ENCODE measurements at regions not wholly inside any gene's neighbourhood (a gene's known extent, or its start where the extent isn't known, plus 50 kb on each side); places are given as distances from the start of the nearest gene placed in this dataset.

DNA sequence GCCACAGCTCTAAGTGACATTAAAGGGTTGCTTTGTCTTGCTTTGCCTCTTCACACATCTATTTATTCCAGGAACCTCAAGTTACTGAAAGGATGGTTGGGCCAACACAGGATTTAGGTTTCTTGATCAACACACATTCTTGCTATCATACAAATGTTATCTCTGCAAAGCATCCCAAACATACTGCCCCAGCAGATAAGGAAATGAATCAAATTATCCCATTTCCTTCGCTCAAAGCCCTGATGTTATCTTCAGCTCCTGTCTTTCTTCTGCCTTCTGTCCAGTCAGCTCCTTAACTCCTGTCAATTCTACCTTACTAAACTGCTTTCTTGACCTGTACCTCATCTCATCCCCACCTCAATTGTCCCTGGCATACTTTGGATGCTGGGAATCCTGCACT, 355.9 kb upstream of the TENM4 start:
- Histone ChIP-seq H3K4me3 (no peak overlapping the region), H3K4me1 (ENCODE audit: low read depth) (peaks cover 3% of the 10 kb centered on the region), H3K27me3 (no peaks in the 10 kb centered on the region), H3K9me3 (ENCODE audit: low read depth) (no peaks in the 10 kb centered on the region), H3K36me3 (no peaks in the 10 kb centered on the region), H3K27ac (no peak overlapping the region)
- DNase-seq (ENCODE audit: low read depth in 1 of 2, low spot score in 1 of 2), result no peak
- TF ChIP-seq, protein P1, sequence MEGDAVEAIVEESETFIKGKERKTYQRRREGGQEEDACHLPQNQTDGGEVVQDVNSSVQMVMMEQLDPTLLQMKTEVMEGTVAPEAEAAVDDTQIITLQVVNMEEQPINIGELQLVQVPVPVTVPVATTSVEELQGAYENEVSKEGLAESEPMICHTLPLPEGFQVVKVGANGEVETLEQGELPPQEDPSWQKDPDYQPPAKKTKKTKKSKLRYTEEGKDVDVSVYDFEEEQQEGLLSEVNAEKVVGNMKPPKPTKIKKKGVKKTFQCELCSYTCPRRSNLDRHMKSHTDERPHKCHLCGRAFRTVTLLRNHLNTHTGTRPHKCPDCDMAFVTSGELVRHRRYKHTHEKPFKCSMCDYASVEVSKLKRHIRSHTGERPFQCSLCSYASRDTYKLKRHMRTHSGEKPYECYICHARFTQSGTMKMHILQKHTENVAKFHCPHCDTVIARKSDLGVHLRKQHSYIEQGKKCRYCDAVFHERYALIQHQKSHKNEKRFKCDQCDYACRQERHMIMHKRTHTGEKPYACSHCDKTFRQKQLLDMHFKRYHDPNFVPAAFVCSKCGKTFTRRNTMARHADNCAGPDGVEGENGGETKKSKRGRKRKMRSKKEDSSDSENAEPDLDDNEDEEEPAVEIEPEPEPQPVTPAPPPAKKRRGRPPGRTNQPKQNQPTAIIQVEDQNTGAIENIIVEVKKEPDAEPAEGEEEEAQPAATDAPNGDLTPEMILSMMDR (IDR thresholded peaks at IDR 0.05; ENCODE audit: low read depth, low read length), result no peak

DNA sequence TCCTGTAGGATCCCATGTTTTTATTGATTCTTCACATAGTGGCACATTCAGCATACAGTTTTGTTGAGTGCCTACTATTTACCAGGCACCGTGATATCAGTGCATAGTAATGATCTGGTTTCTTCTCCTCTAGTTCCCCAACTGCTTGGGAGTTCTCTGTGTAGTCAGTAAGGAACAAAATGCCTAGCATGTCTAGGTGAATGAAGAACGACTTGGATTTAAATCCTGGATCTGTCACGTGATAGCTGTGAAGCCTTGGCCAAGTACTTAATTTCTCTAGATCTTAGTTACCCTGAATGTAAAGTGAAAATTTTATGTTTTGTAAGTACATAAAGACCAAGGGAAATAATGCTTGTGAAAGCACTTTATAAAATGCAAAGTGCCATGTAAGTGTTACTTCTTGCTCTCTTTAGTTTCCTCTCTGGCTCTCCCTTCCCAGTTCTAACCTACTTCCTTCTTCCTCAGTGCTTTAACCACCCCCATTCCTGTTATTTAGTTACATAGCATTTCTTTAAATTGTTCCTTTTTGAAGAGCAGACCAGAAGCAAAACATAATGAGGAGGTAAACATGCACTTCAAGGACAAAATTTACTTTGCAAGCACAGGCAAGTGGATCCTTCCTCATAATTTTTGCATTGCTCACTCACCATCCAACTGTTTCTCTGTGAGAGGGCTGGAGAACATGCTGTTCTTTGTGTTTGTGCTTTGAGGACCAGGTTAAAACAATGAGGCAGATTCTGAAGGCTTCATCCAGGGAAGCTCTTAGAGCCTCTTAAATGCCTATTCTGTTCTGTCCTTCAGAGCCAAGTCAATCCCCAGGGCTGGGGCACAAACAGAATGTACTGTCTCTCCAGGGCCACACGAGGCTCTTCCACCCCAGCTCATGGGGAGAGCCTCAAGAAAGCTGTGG, 353.9 kb upstream of the TENM4 start:
- H3K27me3 ChIP-seq, result no peaks in the 10 kb centered on the region
- H3K27ac ChIP-seq, result no peak overlapping the region
- no peaks in the 10 kb centered on the region for H3K36me3 ChIP-seq
- no peak overlapping the region for H3K4me3 ChIP-seq
- no peaks in the 10 kb centered on the region for H3K9me3 ChIP-seq (ENCODE audit: low read depth)
- DNase-seq (ENCODE audit: low read depth in 1 of 2, low spot score in 1 of 2), result no peak
- H3K4me1 ChIP-seq (ENCODE audit: low read depth), result peaks cover 3% of the 10 kb centered on the region
- TF ChIP-seq, protein P1 (IDR thresholded peaks at IDR 0.05; ENCODE audit: low read depth, low read length), result no peak

DNA sequence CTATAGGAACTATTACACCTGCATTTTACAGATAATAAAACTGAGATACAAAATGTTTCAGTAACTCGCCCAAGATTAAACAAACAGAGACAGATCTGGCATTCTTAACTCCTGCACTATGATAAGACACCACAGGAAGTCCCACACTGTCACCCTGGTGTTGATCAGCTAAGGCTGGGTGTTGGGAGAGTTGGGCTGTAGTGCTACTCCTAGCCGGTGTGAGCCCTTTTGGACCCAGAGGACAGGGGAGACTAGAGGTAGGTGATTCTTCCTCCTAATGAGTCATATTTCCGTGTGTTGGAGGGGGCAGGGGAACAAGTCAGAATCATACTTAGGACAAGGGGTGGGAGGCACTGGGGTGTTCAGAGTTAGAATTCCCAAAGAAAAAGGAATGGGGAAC, 353.2 kb upstream of the TENM4 start:
- no peaks in the 10 kb centered on the region for H3K9me3 ChIP-seq (ENCODE audit: low read depth)
- DNase-seq (ENCODE audit: low read depth in 1 of 2, low spot score in 1 of 2), result no peak
- no peaks in the 10 kb centered on the region for H3K27me3 ChIP-seq
- H3K27ac ChIP-seq, result no peak overlapping the region
- H3K4me3 ChIP-seq, result no peak overlapping the region
- TF ChIP-seq, protein P1 (IDR thresholded peaks at IDR 0.05; ENCODE audit: low read depth, low read length), result no peak
- peaks cover 3% of the 10 kb centered on the region for H3K4me1 ChIP-seq (ENCODE audit: low read depth)
- no peaks in the 10 kb centered on the region for H3K36me3 ChIP-seq

DNA sequence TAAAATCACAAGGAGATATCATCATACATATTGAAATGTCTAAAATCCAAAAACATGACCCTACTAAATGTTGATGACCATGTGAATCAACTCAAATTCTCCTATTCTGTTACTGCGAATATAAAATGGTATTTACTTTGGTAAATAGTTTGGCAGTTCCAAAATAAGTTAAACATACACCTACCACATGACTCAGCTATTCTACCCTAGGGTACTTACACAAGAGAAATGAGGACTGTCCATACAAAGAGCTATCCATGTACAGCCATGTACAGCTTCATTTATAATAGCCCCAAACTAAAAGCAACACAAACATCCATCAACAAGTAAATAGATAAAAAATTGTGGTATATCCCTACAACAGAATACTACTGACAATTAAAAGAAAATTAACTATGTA, 346.1 kb upstream of the TENM4 start:
- TF ChIP-seq, protein P1 (IDR thresholded peaks at IDR 0.05; ENCODE audit: low read depth, low read length), result no peak
- Histone ChIP-seq H3K4me1 (ENCODE audit: low read depth) (no peaks in the 10 kb centered on the region), H3K36me3 (no peaks in the 10 kb centered on the region), H3K9me3 (ENCODE audit: low read depth) (no peaks in the 10 kb centered on the region), H3K27me3 (no peaks in the 10 kb centered on the region), H3K27ac (no peak overlapping the region), H3K4me3 (no peak overlapping the region)
- no peak for DNase-seq (ENCODE audit: low read depth in 1 of 2, low spot score in 1 of 2)

DNA sequence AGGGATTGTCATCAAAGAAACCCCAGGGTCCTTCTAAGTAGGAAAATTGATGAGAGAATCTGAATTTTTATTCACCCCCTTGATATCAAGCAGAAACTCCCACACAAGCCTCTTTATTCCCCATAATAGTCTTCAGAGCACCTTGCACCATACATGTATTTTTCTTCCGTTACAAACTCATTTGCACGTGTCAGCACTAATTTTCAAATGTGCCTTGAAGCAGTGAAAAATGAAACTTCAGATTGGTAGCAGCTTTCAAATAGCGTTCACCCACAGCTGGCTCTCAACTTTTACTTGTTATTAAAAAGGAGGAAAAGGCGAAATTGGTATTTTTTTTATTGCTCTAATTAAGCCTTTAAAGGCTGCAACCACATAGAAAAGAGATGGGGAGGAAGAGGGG, 343.0 kb upstream of the TENM4 start:
- Histone ChIP-seq H3K4me1 (ENCODE audit: low read depth) (no peaks in the 10 kb centered on the region), H3K36me3 (no peaks in the 10 kb centered on the region), H3K27me3 (no peaks in the 10 kb centered on the region), H3K9me3 (ENCODE audit: low read depth) (no peaks in the 10 kb centered on the region), H3K4me3 (no peak overlapping the region), H3K27ac (no peak overlapping the region)
- no peak for DNase-seq (ENCODE audit: low read depth in 1 of 2, low spot score in 1 of 2)
- TF ChIP-seq, protein P1 (IDR thresholded peaks at IDR 0.05; ENCODE audit: low read depth, low read length), result no peak
